ENCODE measurements at regions not wholly inside any gene's neighbourhood (a gene's known extent, or its start where the extent isn't known, plus 50 kb on each side); places are given as distances from the start of the nearest gene placed in this dataset.

DNA sequence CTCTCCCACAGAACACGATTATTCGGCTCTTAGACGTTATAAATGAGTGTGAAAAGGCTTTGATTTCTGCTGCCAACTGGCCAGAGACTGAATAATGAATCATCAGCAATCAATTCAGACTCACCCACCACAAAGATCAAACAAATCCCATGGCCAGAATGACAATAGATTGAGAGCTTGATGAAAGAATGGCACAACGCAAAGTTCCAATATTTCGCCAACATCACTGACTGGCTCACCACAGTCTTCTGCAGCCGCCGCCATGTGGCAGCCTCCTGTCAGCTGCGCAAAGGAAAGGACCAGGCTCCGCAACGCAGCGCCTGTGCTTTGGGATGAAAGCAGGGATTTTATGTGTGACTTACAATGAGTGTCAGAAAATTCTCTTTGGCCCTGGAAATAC is 104.4 kb upstream of the SOX11 start:
- TF ChIP-seq CTCF (IDR thresholded peaks at IDR 0.05) (no peak), POLR2A (IDR thresholded peaks at IDR 0.05) (no peak)
